ENCODE measurements at regions not wholly inside any gene's neighbourhood (a gene's known extent, or its start where the extent isn't known, plus 50 kb on each side); places are given as distances from the start of the nearest gene placed in this dataset.
A peak's percentile ranks its signal among the peaks of the same experiment; 100 is the strongest.

DNA sequence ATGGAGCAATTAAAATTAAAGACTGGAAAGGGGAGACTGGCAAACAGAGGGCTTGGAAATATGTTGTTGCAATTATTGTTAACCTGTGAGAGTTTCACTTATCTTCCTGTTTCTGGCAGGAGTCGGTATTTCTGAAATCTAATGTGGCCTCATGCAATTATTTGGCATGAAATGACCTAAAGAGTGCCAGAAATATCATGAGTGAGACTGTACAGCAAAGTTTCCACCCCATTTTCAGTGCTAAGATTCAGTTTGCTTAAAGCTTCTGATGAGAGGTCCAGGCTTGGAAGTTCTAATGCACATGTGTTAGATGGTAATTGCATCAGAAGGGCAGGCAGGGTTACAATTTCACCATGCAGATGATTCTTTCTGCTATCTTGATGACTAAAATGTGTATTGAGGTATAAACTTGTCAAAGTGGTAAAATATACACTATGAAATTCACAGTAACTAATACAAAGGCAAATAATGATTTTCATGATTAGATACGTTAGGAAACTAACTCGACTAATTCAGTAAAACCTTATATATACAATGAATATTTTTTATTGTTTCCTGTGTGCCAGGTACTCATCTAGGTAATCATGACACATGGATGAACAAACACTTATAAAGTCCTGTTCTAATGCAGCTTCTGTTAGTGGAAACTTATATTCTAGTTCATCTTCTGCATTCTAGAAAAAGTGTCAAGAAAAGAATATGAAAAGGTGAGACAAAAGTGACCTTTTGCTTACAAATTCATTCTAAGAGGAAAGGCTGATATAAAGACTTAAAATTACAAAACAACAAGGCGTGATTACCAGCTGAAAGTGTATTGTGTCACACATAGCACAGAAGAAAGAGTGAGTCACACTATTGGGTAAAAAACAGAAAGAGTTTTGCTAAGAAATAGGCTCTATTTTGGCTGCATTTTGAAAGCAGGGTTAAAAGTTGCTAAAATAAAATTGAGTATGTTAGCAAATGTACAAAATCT, 533.4 kb upstream of the SEMA3D start:
- Histone ChIP-seq H3K9me1 (ENCODE audit: control insufficient read depth, extremely low read depth, insufficient read depth, low read length) (no peaks in the 10 kb centered on the region), H3K4me2 (ENCODE audit: control insufficient read depth, extremely low read depth, insufficient read depth, low read depth, low read length) (no peak overlapping the region), H3K27ac (ENCODE audit: control insufficient read depth, insufficient read depth, low read length) (peak overlapping the region; percentile 43), H3K79me2 (ENCODE audit: control insufficient read depth, insufficient read depth, low read length) (no peaks in the 10 kb centered on the region), H3K9ac (ENCODE audit: control insufficient read depth, extremely low read depth, insufficient read depth, low read length) (no peak overlapping the region), H4K20me1 (ENCODE audit: control insufficient read depth, extremely low read depth, insufficient read depth, low read length) (no peaks in the 10 kb centered on the region), H2AFZ (ENCODE audit: control insufficient read depth, low read length) (peak overlapping the region; percentile 28), H3K36me3 (ENCODE audit: control insufficient read depth in 2 of 2, extremely low read depth in 1 of 2, insufficient read depth in 2 of 2, low read length in 2 of 2) (no peaks in the 10 kb centered on the region), H3K4me1 (ENCODE audit: control insufficient read depth, extremely low read depth, insufficient read depth, low read length) (peaks cover 4% of the 10 kb centered on the region), H3K27me3 (ENCODE audit: control insufficient read depth, extremely low read depth, insufficient read depth, low read length) (no peaks in the 10 kb centered on the region), H3K9me3 (ENCODE audit: control insufficient read depth, low read depth, low read length) (no peaks in the 10 kb centered on the region), H3K4me3 (ENCODE audit: control insufficient read depth in 2 of 3, extremely low read depth in 1 of 3, insufficient read depth in 2 of 3, low read depth in 1 of 3, low read length in 3 of 3) (no peak overlapping the region)
- TF ChIP-seq, protein P1, sequence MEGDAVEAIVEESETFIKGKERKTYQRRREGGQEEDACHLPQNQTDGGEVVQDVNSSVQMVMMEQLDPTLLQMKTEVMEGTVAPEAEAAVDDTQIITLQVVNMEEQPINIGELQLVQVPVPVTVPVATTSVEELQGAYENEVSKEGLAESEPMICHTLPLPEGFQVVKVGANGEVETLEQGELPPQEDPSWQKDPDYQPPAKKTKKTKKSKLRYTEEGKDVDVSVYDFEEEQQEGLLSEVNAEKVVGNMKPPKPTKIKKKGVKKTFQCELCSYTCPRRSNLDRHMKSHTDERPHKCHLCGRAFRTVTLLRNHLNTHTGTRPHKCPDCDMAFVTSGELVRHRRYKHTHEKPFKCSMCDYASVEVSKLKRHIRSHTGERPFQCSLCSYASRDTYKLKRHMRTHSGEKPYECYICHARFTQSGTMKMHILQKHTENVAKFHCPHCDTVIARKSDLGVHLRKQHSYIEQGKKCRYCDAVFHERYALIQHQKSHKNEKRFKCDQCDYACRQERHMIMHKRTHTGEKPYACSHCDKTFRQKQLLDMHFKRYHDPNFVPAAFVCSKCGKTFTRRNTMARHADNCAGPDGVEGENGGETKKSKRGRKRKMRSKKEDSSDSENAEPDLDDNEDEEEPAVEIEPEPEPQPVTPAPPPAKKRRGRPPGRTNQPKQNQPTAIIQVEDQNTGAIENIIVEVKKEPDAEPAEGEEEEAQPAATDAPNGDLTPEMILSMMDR (optimal IDR thresholded peaks at IDR 0.05 in 1 of 3, IDR thresholded peaks at IDR 0.05 in 1 of 3, conservative IDR thresholded peaks at IDR 0.05 in 1 of 3; ENCODE audit: extremely low read depth in 1 of 3, insufficient read depth in 2 of 3, low read length in 3 of 3): no peak
- no peak for TF ChIP-seq EZH2 (IDR thresholded peaks at IDR 0.05; ENCODE audit: low read length)
- DNase-seq (ENCODE audit: low read depth, low spot score) (no peak), FAIRE-seq (no peak)
- dilution Hi-C loops (cut with MboI; ENCODE audit: extremely low pct_ligation_motif_present, low sequenced_read_pairs): no loop called here

- TF ChIP-seq EZH2 (IDR thresholded peaks at IDR 0.05; ENCODE audit: low read length): no peak
- TF ChIP-seq, protein P1 (optimal IDR thresholded peaks at IDR 0.05 in 1 of 3, IDR thresholded peaks at IDR 0.05 in 1 of 3, conservative IDR thresholded peaks at IDR 0.05 in 1 of 3; ENCODE audit: extremely low read depth in 1 of 3, insufficient read depth in 2 of 3, low read length in 3 of 3): no peak
- no peaks in the 10 kb centered on the region for H3K9me1 ChIP-seq (ENCODE audit: control insufficient read depth, extremely low read depth, insufficient read depth, low read length)
- FAIRE-seq: no peak
These were observed 529.5 kb upstream of the SEMA3D start for GRCh38 chr7:85716353-85716752.

More at GRCh38 chr7:85716353-85716752, 529.5 kb upstream of the SEMA3D start:
- Histone ChIP-seq H3K4me3 (ENCODE audit: control insufficient read depth in 2 of 3, extremely low read depth in 1 of 3, insufficient read depth in 2 of 3, low read depth in 1 of 3, low read length in 3 of 3) (no peak overlapping the region), H2AFZ (ENCODE audit: control insufficient read depth, low read length) (no peak overlapping the region), H3K79me2 (ENCODE audit: control insufficient read depth, insufficient read depth, low read length) (no peaks in the 10 kb centered on the region), H3K4me2 (ENCODE audit: control insufficient read depth, extremely low read depth, insufficient read depth, low read depth, low read length) (no peak overlapping the region), H3K9me3 (ENCODE audit: control insufficient read depth, low read depth, low read length) (no peaks in the 10 kb centered on the region), H3K4me1 (ENCODE audit: control insufficient read depth, extremely low read depth, insufficient read depth, low read length) (peaks cover 4% of the 10 kb centered on the region), H3K27me3 (ENCODE audit: control insufficient read depth, extremely low read depth, insufficient read depth, low read length) (no peaks in the 10 kb centered on the region), H3K9ac (ENCODE audit: control insufficient read depth, extremely low read depth, insufficient read depth, low read length) (no peak overlapping the region), H3K36me3 (ENCODE audit: control insufficient read depth in 2 of 2, extremely low read depth in 1 of 2, insufficient read depth in 2 of 2, low read length in 2 of 2) (no peaks in the 10 kb centered on the region), H3K27ac (ENCODE audit: control insufficient read depth, insufficient read depth, low read length) (no peak overlapping the region), H4K20me1 (ENCODE audit: control insufficient read depth, extremely low read depth, insufficient read depth, low read length) (no peaks in the 10 kb centered on the region)
- dilution Hi-C loops (cut with MboI; ENCODE audit: extremely low pct_ligation_motif_present, low sequenced_read_pairs): no loop called here
- DNase-seq (ENCODE audit: low read depth, low spot score): no peak

Data from keratinocyte (primary cell).